GM23338 (cell line): ENCODE measurements at regions not wholly inside any gene's neighbourhood (a gene's known extent, or its start where the extent isn't known, plus 50 kb on each side); places are given as distances from the start of the nearest gene placed in this dataset.

Experiments
- NANOG ChIP-seq: IDR thresholded peaks from 2 replicates; pipeline ENCODE4 v1.6.1; 2016; ENCODE audit warnings: antibody characterized with exemption, borderline replicate concordance
- REST ChIP-seq: IDR thresholded peaks from one replicate; pipeline ENCODE4 v1.6.1; 2018; ENCODE audit warnings: antibody characterized with exemption; ENCODE audit not compliant: unreplicated experiment
- STAT1 ChIP-seq: IDR thresholded peaks from one replicate; pipeline ENCODE4 v1.6.1; 2016; ENCODE audit warnings: antibody characterized with exemption; ENCODE audit not compliant: unreplicated experiment
- ZNF462 ChIP-seq: fragments of 250-450 bp; sonication (Bioruptor Pico); IDR thresholded peaks from 2 replicates; pipeline ENCODE4 v1.5.0; 2020; ENCODE audit warnings: mild to moderate bottlenecking, moderate library complexity

GRCh38 chr20:18984238-18985200, 170.9 kb downstream of the SCP2D1 start (continued):
- no peak for TF ChIP-seq ZNF462 (CRISPR knock-in tag)
- TF ChIP-seq REST = no peak
- TF ChIP-seq NANOG = no peak
- no peak for TF ChIP-seq STAT1
